Suppressor macrophage treated with lipopolysaccharide for 1 hour (primary cell): ENCODE measurements at regions not wholly inside any gene's neighbourhood (a gene's known extent, or its start where the extent isn't known, plus 50 kb on each side); places are given as distances from the start of the nearest gene placed in this dataset.
"Not testable (repeated sequence)": the region's sequence is repeated elsewhere in the genome, so short reads cannot be mapped to it uniquely, and the experiment has no call there.

Experiments
- DNase-seq, 3 donors: peaks; one replicate each; pipeline ENCODE4 v3.0.0-alpha.2; 2020 to 2022

DNA sequence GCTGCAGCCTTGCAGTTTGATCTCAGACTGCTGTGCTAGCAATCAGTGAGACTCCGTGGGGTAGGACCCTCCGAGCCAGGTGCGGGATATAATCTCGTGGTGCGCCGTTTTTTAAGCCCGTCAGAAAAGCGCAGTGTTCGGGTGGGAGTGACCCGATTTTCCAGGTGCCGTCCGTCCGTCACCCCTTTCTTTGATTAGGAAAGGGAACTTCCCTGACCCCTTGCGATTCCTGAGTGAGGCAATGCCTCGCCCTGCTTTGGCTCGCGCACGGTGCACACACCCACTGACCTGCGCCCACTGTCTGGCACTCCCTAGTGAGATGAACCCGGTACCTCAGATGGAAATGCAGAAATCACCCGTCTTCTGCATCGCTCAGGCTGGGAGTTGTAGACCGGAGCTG lies 203.2 kb downstream of the SNCAIP start:
- DNase-seq, result not testable (repeated sequence)

DNA sequence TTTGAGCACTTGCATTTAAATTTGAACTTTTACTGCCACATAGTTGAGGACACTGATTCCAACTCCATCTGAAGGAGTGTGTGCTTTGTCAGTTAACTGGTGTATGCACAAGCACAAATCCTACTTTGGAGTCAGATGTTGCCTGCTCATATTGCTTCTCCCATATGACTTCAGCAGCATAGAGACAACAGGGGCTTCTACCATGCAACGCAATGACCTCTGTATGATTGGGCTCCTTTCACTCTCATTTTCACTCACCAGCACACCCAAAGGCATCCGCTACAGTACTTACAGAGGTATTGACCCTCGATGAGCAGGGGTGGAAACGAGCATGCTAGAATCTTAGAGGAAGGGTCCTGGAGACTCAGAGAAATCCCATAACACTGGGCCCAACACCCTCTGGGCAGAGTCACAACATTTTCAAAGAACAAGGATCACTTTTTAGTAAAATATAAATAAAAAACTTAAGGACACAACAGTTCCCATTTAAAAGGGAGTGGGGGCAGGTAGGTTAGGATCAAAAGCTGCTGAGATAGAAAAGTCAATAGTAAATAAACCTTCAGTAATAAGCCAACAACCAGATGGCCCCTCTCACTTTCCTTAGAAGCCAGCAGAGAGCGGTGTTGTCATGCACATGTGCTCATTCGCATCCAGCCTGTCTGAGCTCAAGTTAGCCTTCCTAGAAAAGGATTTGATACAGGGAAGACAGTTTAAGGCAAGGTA lies 203.8 kb downstream of the SNCAIP start:
- peak; percentile 66 to 69 (median 69) for DNase-seq

DNA sequence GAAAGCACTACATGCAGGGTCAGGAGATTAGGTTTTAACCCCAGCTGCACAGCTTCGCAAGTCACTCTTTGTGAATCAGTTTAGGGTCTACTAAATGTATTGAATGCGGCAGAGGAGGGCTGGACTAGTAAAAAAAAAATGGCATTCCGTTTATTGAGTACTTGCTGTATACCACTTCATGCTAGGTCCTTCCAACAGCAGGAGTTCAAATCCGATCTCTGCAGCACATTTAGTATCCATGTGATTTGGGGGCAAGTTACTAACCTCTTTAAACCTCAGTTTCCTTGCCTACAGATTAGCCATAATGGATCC lies 204.4 kb downstream of the SNCAIP start:
- DNase-seq, result no peak

DNA sequence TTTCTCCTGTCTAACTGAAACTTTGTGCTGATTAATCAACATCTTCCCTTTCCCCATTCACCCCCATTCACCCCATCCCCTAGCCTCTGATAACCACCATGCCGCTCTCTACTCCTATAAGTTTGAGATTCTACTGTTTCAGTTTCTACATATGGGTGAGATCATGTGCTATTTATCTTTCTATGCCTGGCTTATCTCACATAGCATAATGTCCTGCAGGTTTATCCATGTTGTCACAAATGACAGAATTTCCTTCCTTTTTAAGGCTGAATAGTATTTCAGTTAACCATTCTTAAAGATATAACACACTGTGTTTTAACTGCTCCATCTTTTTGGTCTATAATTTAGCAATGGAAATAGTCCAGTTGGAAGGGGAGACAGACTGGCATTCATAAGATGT lies 205.1 kb downstream of the SNCAIP start:
- DNase-seq, result no peak

DNA sequence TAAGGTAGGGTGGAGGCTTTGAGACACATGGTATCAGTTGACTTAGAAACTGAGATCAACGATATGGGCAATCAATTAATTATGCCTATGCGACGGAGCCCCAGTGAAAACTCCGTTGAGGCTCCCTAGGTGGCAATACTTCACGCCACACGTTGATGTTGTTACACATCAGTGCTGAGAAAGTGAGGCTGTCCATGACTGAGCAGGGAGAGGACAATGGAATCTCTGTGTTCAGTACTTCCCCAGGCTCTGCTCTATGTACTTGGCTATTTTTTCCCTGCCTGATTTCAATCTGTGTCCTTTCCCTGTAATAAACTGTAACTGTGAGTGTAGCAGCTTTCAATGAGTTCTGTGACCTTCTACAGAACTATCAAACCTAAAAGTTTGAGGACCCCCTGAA lies 211.7 kb downstream of the SNCAIP start:
- no peak for DNase-seq

DNA sequence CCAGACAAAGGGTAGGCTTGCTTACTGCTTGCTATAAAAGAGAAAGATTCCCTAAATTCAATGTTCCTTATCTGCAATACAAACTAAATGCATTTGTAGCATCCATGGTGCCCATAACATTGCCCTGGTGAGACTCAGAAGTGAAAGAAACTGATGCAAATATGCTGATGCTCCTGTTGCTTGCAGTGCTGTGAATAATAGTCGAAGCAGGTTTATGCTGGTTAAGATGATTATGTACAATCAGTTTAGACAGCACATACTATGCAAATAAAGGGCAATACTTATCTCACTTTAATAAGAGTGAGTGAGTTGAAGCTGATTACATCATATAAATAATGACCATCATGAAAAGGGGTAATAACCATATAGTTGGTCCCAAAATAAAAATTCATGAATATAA lies 215.5 kb downstream of the SNCAIP start:
- DNase-seq, result no peak

DNA sequence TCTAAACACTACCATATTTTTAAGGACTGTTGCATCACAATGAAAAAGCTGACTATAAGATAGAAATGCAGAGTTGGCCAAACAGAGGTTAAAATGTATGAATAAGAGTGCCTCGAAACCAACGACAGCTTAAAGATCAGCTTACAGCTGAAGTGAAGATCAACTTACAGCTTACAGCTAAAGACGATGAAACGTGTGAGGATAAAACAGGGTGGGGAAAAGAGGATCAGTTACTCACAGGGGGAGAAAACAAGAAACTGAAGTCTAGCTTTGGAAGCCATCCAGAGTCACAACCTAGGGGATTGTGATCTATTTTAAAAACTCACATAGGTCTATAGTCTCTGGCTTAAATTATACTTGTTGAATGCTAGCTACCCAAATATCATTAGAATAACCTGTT lies 220.0 kb downstream of the SNCAIP start:
- no peak for DNase-seq

DNA sequence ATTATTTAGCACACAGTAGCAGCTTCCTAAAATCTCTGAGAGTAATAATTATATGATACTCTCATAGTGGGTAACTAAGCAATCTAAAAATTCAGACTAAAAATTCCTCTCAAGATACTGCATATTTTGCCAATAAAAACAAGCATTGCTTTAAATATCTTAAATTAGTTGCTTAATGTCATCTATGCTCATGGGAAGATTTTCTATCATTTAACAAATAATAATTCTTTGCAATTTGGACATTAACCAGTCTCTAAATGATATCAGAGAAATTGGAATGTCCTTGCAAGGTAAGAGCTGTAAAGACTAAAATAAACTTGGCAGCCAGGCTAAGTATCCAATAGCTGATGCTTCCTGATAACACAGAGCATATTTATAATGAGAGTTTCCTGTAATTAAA lies 221.8 kb downstream of the SNCAIP start:
- no peak for DNase-seq

DNA sequence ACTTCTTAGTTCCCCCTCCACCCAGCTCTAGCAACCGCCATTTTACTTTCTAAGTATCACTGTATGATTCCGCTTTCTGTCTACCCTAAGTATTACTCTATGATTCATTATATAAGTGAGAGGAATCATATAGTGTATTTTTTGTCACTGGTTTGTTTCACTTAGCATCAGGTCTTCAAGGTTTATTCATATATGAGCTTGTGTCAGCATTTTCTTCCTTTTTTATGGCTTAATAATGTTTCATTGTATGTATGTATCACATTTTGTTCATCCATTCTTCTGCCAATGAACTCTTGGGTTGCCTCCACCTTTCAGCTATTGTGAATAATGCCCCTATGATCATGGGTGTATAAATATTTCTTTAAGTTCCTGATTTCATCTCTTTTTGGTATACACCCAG lies 222.8 kb downstream of the SNCAIP start:
- no peak for DNase-seq

DNA sequence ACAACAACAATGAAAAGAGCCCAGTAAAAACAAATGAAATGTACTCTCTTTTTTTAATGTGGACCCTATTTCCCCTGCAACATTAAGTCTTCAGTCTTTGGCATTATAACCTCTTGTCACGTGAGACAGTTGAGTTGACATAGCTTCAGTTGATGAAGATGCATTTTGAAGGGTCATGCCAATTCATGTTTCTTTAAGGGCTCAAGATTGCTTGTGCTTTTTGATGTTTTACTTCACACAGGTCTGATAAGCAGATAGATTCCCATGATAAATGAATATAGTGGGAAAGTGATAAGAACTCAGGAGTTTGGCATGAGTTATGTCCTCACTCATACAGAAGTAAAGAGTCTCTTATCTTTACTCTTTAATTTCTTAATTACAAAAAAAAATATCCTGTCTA lies 229.4 kb downstream of the SNCAIP start:
- DNase-seq, result no peak

DNA sequence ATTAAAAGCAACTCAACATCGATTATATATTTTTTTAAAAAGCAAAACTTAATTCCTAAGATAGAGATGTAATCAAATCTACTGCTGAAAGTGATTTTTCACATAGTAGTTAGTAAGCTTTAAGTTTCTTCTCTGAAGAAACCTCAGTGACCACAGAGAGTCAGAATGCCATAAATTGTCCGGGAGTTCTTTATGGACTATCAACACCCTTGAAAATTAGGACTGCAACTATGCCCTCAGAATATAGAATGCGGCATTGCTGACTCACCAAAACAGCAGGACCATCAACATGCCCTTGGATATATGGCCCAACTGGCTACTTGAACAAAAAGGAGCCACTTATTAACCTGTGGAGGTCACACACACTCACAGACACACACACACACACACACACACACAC lies 228.9 kb upstream of the SNX2 start:
- no peak for DNase-seq

DNA sequence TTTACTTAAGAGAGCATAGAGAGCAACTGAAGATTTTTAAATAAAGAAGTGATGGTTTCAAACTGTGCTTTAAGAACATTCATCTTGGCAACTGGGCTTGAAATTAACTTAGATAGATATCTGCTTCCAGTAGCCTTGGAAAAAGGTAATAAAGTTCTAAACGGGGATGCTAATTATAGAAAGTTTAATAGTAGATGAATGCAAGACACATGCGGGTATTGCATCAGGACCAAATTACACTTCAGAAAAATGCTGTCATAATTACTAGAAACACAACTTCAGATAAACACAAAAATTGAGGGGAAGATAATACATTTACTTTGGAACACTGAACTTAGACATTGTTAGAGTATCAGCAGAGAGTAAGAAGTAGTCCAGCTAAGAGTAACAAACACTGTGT lies 227.7 kb upstream of the SNX2 start:
- no peak for DNase-seq

DNA sequence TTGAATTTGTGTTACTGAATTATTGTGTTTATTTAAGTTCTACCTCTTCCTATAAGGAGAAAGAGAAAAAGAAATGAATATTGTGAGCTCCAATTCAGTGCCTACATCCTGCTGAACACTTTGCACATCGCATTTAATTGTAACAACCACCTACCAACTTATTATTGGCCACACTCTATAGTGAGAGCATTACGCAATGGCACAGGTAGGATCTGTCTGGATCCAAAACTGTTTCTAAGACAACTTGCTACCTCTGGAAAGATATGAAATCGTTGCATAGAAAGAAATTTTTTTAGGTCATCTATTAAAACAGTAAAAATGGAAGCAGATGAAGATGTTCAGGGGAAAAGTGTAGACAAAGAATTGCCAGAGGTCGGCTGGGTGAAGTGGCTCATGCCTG lies 227.2 kb upstream of the SNX2 start:
- DNase-seq, result no peak

DNA sequence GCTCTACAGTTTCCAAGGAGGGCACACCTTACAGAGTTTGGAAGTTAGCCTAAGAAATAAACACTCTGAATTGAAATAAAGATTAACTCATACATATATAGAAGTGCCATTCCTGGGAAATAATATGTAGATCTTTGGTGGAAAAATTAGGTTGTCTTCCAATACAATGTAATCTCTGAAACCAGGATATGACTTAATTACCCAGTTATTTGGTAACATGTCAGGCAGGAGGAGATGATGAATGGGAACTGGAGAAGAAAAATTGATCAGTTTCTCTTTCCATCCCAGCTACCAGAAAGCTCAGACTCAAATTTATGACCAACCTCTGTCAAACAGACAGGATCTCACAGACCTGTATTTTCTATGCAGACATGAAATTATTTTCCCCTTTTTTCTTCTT lies 215.2 kb upstream of the SNX2 start:
- peak in 1 of 3 donors; percentile 23 for DNase-seq

DNA sequence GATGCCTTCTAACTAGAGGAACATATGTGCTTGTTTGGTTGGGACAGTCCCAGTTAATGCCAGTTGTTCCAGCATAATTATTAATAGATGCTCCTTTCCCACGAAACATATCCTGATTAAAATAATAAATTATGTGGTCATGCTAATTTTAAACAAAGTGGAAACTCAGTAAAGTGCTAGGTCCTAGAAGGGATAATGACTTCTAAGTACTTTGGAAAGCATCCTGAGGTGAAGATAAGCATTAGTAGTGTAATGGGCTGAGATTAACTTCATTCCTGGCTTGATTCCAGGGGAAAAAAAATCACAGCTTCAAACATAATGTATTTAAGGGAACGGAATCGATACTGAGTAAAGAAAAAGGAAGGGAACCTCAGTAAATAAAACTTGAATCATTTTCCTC lies 213.7 kb upstream of the SNX2 start:
- no peak for DNase-seq

DNA sequence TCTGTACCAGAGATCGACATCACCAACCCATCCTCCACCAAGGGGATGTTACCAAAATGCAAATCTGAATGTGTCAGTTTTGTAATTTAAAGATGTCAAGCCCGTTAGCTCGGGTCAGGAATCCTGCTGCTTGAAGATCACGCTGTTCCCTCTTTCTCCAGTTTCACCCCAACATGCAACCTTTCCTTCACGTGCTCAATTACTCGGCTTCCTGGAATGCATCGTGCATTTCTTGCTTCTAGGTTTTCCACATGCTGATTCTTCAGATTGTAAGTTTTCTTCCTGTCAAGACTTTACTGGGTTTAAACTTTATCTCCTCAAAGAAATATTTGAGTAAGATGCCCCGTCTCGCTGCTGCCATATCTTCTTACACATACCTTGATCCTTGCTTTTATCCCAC lies 209.5 kb upstream of the SNX2 start:
- DNase-seq, result no peak

DNA sequence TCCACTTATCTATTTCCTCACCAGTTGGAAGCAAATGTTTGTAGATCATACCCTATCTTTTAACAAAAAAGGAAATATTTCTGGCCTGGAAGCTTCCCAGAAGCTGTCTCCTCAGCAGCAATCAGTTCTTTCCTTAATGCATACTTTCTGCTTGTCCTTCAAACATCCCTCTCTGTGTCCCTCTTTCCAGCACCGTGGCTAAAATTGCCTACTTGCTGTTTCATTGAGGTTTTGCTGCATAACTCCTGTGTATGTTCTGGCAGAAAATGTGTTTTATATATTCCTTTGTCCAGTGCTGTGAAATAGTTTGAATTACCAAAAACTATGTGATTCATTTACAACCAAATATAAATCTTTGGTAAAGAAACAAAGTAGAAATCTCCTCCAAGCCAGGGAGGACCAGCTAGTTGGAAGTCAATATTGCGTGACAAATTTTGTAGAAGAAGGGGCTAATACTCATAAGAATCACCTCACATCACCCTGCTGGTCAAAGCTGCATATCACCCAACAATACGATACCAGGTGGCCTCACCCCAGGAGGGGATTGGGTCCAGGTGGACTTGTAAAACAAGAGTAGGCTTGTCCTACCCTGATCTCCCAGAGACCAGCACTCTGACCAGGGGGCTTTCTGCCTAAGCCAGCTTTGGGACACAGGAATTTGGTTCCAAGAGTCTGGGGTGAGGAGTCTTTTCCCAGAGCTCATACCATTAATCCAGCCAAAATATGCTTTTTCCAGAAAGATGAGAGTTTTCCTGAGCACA lies 198.4 kb upstream of the SNX2 start:
- no peak for DNase-seq

DNA sequence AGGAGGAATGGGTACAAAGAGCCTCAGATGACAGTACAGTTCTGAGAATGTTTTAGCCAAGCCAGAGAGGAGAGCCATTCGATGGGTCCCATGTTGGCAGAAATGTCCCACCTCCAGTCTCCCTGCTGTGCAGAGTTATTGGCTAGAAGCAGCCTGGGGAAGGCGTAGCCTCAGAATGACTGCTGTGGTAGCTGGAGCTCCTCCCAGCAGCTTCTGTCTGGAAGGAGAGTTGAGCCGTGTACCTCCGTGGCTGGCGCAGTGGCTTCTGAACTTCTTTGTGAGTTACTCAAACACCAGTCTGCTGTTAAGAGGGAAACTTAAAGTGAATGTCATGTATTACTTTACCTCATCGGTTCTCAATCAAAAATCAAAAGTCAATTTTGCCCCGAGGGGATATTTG lies 193.3 kb upstream of the SNX2 start:
- DNase-seq, result no peak

DNA sequence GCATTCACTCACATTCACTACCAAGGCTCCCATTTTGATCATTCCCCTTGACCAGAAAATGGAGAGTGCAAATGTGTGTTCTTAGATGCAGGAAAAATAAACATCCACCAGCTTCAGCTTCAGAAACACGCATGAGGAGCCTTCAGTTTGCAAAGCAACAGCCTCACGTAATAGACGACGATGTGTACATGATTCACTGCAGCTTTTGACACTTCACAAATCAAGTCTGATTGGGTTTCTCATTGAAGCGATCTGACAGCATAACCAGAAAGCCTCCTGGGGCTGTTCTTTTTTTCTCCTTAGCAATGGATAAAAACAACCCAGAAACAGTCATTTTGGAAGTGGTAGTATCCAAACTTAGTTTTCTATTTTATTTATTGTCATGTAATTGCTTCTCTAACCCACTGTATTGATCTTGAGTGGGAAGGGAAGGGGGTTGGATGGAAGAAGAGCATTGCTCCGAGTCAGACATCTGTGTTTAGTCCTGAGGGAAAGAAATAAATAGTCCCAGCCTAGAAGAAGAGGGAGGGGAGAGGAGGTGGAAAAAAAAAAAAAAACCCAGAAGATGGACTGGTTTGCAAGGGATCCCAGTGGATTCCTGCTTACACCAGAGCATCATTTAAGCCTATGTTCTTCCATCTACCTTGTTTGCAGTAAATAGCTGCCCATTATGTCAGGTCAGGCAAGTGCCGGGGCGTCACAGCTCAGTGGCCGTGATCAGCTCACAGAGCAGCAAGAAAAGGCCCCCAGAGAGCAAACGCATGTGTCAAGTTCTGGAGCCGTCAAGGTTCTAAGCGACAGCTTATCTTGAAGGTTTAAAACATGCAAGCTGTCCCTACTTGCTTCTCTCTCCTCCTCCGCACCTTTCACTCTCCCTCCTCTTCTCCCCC lies 190.2 kb upstream of the SNX2 start:
- no peak for DNase-seq

DNA sequence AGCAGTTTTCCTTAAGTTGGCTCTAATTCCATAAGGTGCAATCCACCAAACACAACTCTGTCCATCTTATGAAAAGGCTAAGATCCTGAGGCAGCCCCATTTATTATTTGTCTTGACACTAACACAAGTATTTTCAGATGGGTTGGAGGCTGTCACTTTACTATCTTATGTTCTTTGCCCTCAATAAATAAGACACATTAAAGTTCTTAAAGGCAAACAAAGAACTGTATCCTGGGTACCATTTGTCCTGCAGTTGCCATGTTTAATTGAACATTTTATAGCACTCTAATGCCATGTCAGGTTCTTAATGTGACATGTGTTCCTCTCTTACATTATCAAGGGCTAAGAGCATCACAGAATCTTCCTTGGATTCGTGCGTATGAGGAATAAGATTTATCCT lies 189.5 kb upstream of the SNX2 start:
- DNase-seq, result no peak

DNA sequence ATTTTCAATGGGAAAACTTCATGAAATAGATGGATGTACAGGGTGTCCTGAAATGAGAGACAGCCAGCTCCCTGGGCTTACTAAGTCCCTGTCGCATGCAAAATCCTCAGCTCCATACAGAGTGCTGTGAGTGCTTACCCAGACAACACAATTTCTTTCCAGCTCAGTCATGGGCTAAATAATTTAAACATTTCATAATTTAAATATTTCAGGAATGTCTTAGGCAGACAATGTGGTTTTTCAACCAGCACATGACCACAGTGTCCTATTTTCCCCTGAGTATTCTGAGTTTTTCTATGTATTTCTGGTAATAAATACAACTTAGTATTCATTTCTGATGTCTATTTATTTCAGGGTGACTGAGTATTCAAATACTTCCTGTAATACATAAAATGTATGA lies 188.5 kb upstream of the SNX2 start:
- DNase-seq, result no peak

DNA sequence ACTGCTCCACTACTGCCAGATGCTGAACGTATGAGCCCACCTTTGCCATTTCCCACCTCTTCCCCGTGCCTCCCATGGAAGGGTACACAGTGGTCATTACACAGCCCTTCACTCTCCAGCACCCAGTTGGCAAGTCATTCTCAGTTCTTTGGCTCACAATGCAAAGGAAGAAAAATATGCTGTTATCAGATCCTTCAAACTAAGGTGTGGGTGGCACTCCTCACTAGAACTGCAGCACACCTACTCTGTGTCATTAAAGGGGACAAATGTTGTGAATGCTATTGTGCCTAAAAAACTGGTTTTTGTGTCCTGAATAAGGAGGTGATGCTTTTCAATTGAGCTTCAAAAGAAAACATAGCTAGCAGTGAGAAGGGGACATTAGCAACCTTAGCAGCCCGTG lies 183.1 kb upstream of the SNX2 start:
- no peak for DNase-seq

DNA sequence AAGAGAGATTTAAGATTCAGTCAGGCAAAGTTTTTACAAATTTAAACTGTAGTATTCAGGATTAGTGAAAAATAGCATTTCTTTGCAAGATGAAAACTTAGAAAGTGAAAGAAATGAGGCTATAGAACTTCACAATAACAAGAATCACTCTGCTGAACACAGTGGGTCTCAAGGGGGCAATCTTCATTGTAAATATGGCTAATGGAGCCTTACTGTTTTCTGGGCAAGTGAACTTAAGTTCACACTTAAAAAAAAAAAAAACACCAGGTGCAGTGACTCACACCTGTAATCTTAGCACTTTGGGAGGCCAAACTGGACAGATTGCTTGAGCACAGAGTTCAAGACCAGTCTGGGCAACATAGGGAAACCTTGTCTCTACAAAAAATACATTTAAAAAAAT lies 175.9 kb upstream of the SNX2 start:
- no peak for DNase-seq

DNA sequence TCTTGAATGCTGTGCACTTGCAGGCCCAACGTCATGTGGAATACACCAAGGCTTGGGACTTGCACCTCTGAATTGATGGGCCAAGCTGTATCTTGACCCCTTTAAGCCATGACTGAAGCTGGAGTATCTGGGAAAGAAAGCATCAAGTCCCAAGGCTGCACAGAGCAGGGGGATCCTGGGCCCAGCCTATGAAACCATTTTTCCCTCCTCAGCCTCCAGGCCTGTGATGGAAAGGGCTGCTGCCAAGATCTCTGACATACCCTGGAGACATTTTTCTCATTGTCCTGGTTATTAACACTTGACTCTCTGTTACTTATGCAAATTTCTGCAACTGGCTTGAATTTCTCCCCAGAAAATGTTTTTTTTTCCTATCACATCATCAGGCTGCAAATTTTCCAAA lies 174.0 kb upstream of the SNX2 start:
- DNase-seq, result no peak
